Psoas muscle (tissue), 7 donors: ENCODE measurements at regions not wholly inside any gene's neighbourhood (a gene's known extent, or its start where the extent isn't known, plus 50 kb on each side); places are given as distances from the start of the nearest gene placed in this dataset.

Experiments used
- ATAC-seq, 4 donors: fragments of 200-7000 bp; cut with Tn5 transposase; one replicate each; pipeline ENCODE4 v1.9.1; 2020; ENCODE audit warnings: moderate library complexity in 3 of 4, mild to moderate bottlenecking in 2 of 4
- DNase-seq, 2 donors: peaks; one replicate each; pipeline ENCODE4 v3.0.0-alpha.2; 2020
- H3K27ac ChIP-seq: fragments of 200-600 bp; one replicate; pipeline ENCODE4 v1.8.0; 2022
- H3K27me3 ChIP-seq, 3 donors: fragments of 200-600 bp in 1 of 3; one replicate each; pipeline versions ENCODE4 v1.6.1 to v1.8.0; 2013 to 2022; ENCODE audit warnings: low read length in 2 of 3, mild to moderate bottlenecking in 2 of 3, moderate library complexity in 1 of 3; ENCODE audit not compliant: insufficient read depth in 3 of 3
- H3K36me3 ChIP-seq, 2 donors: fragments of 200-600 bp in 1 of 2; one replicate each; pipeline versions ENCODE4 v1.6.1 to v1.8.0; 2013 to 2022; ENCODE audit warnings: low read depth in 1 of 2, mild to moderate bottlenecking in 1 of 2, moderate library complexity in 1 of 2; ENCODE audit not compliant: insufficient read depth in 1 of 2
- H3K4me1 ChIP-seq: fragments of 200-600 bp; one replicate; pipeline ENCODE4 v1.8.0; 2022
- H3K4me3 ChIP-seq: fragments of 200-600 bp; one replicate; pipeline ENCODE4 v1.8.0; 2022; ENCODE audit warnings: mild to moderate bottlenecking
- H3K9me3 ChIP-seq: fragments of 200-600 bp; one replicate; pipeline ENCODE4 v1.8.0; 2022
- CTCF ChIP-seq: fragments of 200-600 bp; IDR thresholded peaks from one replicate; pipeline ENCODE4 v1.8.0; 2022; ENCODE audit warnings: antibody characterized with exemption
- WGBS, 3 donors: extraction: QIAGEN DNeasy Blood & Tissue Kit; methylation state at CpG; one replicate each; pipeline versions ENCODE4 v1.1.6 to v1.1.7; 2013; 5-methylcytosine and 5-hydroxymethylcytosine counted together
- intact Hi-C, 2 donors: fragments of 100-400 bp; cut with DNase I; formaldehyde crosslinking; loops; one replicate each; pipeline versions ENCODE4 v1.11.0 to v1.14.2; 2022
- donor health status: healthy with polysubstance abuse.
- donor health status: DM: no; HTN: no; CAD: no; lungs with moderate emphysema.
- donor health status: Bipolar disorder and iron deficiency.
- donor health status: healthy.
- donor health status: DM: yes; HTN: yes; CAD: no.
- donor health status: DM: no; HTN: no; CAD: no.
- donor health status: DM: yes; HTN: yes; CAD: no.

GRCh38 chr1:186620566-186621350 is 59.5 kb downstream of the PTGS2 start:
- 79 to 88% (median 79%) methylated on average over 2 of the region's 2 CpGs for WGBS, 3 donors
- Histone ChIP-seq H3K4me1 (no peaks in the 10 kb centered on the region), H3K4me3 (no peak overlapping the region), H3K27ac (no peak overlapping the region), H3K27me3 (no peaks in the 10 kb centered on the region), H3K36me3 (no peaks in the 10 kb centered on the region), H3K9me3 (no peaks in the 10 kb centered on the region)
- intact Hi-C loops: no loop called here
- TF ChIP-seq CTCF: no peak
- ATAC-seq (no peak), DNase-seq (no peak)

GRCh38 chr1:186618401-186619170 is 61.6 kb downstream of the PTGS2 start:
- no peaks in the 10 kb centered on the region for H3K9me3 ChIP-seq
- no peaks in the 10 kb centered on the region for H3K4me1 ChIP-seq
- intact Hi-C loops: no loop called here
- H3K36me3 ChIP-seq: no peaks in the 10 kb centered on the region
- DNase-seq: peak; percentile 27 to 58
- no peak overlapping the region for H3K27ac ChIP-seq
- H3K27me3 ChIP-seq: no peaks in the 10 kb centered on the region
- no peak for TF ChIP-seq CTCF
- WGBS, 3 donors: 47 to 50% (median 49%) methylated on average over 11 of the region's 11 CpGs
- H3K4me3 ChIP-seq: peak overlapping the region; percentile 15
- ATAC-seq: peak in 3 of 4 donors; percentile 49 to 72 (median 54)

GRCh38 chr1:186617926-186618325 is 62.3 kb downstream of the PTGS2 start:
- DNase-seq: no peak
- Histone ChIP-seq H3K27me3 (no peaks in the 10 kb centered on the region), H3K9me3 (no peaks in the 10 kb centered on the region), H3K4me1 (no peaks in the 10 kb centered on the region), H3K27ac (no peak overlapping the region), H3K36me3 (no peaks in the 10 kb centered on the region), H3K4me3 (peak overlapping the region; percentile 15)
- 56 to 61% (median 59%) methylated on average over 7 of the region's 7 CpGs for WGBS, 3 donors
- no peak for TF ChIP-seq CTCF
- intact Hi-C loops: no loop called here
- ATAC-seq: no peak

- H3K9me3 ChIP-seq: no peaks in the 10 kb centered on the region
- no peak overlapping the region for H3K27ac ChIP-seq
- H3K4me3 ChIP-seq: no peak overlapping the region
- no peaks in the 10 kb centered on the region for H3K36me3 ChIP-seq
- no peaks in the 10 kb centered on the region for H3K4me1 ChIP-seq
- ATAC-seq (no peak), DNase-seq (no peak)
- no peak for TF ChIP-seq CTCF
- no peaks in the 10 kb centered on the region for H3K27me3 ChIP-seq
- intact Hi-C loops: no loop called here
Observed at GRCh38 chr1:186616511-186616910, 63.7 kb downstream of the PTGS2 start.
